HepG2 (cell line): ENCODE measurements at regions not wholly inside any gene's neighbourhood (a gene's known extent, or its start where the extent isn't known, plus 50 kb on each side); places are given as distances from the start of the nearest gene placed in this dataset. TPM values are rescaled to one million over a fixed set of nuclear protein-coding genes. Genes with fewer than 3 reads are reported as not detected.

Experiments used
- microRNA counts: library from miRNA; unstranded; fragments of <30 nt; microRNA quantifications from one replicate; lab custom pipeline; 2015
- microRNA-seq: library from miRNA; unstranded; fragments of <30 nt; microRNA quantifications from one replicate; pipeline ENCODE4, GENCODE V29; 2020
- small RNA-seq, 3 experiments: library from RNA; depleted of rRNA; stranded (forward); fragments of <200 nt; gene quantifications; one replicate each; pipeline ENCODE3, GENCODE V24; 2012; ENCODE audit warnings: low read depth in 2 of 3, low replicate concordance in 1 of 3; ENCODE audit not compliant: insufficient read length in 3 of 3, insufficient read depth in 2 of 3

MicroRNA genes in the stretch of these regions (microRNA counts, 767-probe panel; counts per million panel counts)
- microRNA hsa-miR-30a-5p (lab: Ali Mortazavi, UCI) = not detected

Small RNAs in the stretch of these regions (microRNA-seq; reads per million reads assigned to microRNA genes)
- gene MIR30A = 35.2 reads per million, percentile 64 among the genes with 10 or more reads in this experiment
- 1.0 reads per million for gene MIR30C2

Small RNAs in the stretch of these regions (small RNA-seq; reads per million reads assigned to genes)
- gene MIR30A (0.20 to 58.0 (median 19.8) reads per million in 3 experiments), gene MIR30C2 (0 reads per million in 3 experiments), gene RNU4-66P (0 reads per million in 3 experiments)
